RWPE1 (cell line): ENCODE measurements at regions not wholly inside any gene's neighbourhood (a gene's known extent, or its start where the extent isn't known, plus 50 kb on each side); places are given as distances from the start of the nearest gene placed in this dataset.

Experiments
- CTCF ChIA-PET: fragments of 350-600 bp; sonication (Branson Sonifier 250); formaldehyde crosslinking; extraction: SDS; loops from one replicate; lab custom pipeline; 2021; lab: Yijun Ruan, JAX
- POLR2A ChIA-PET: fragments of 400-600 bp; formaldehyde crosslinking; extraction: SDS; loops from one replicate; lab custom pipeline; 2020; ENCODE audit warnings: antibody characterized with exemption; ENCODE audit not compliant: low non-redundant PET; lab: Yijun Ruan, JAX
- DNase-seq: peaks from one replicate; pipeline ENCODE4 v3.0.0; 2012; ENCODE audit warnings: low spot score
- H3K27ac ChIP-seq: fragments of 450-650 bp; 2 replicates; pipeline ENCODE4 v1.5.1; 2017
- CTCF ChIP-seq: fragments of 450-650 bp; conservative IDR thresholded peaks from 2 replicates; pipeline ENCODE4 v1.5.1; 2017; ENCODE audit warnings: low read depth, mild to moderate bottlenecking

- CTCF ChIA-PET = no interaction called here
- DNase-seq = no peak
- H3K27ac ChIP-seq = no peak overlapping the region
- TF ChIP-seq CTCF = no peak
- POLR2A ChIA-PET = no interaction called here
Observed at GRCh38 chr3:95453242-95453641, 1361.2 kb upstream of the EPHA6 start.

- no peak for TF ChIP-seq CTCF
- ChIA-PET CTCF (no interaction called here), POLR2A (no interaction called here)
- no peak overlapping the region for H3K27ac ChIP-seq
- DNase-seq = no peak
Observed at GRCh38 chr3:95456835-95457234, 1357.6 kb upstream of the EPHA6 start.

GRCh38 chr3:95459706-95460105 lies 1354.7 kb upstream of the EPHA6 start:
- ChIA-PET POLR2A (no interaction called here), CTCF (no interaction called here)
- DNase-seq = no peak
- no peak for TF ChIP-seq CTCF
- H3K27ac ChIP-seq = no peak overlapping the region

DNA sequence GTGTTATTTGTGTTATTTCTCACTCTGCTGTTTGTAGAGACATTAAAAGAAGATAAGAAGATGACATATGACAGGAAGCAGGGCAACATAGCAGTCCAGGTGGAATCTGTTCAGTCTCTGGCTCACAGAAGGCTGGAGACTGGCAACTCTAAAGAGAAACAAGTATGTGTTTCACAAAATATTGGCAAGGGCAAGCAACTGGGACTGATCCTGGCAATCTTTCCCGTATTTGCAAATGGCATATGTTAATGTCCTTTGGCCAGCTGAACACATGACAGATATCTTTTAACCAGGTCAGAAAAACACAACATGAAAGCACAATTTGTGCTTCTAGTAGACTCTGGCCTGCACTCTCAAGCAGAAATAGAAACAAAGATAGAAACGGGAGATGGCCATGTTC lies 1354.1 kb upstream of the EPHA6 start:
- H3K27ac ChIP-seq = no peak overlapping the region
- CTCF ChIA-PET = no interaction called here
- POLR2A ChIA-PET = no interaction called here
- no peak for DNase-seq
- TF ChIP-seq CTCF = no peak

- TF ChIP-seq CTCF = no peak
- POLR2A ChIA-PET = no interaction called here
- DNase-seq = no peak
- CTCF ChIA-PET = no interaction called here
- H3K27ac ChIP-seq = no peak overlapping the region
Observed at GRCh38 chr3:95462161-95462560, 1352.2 kb upstream of the EPHA6 start.

- no peak overlapping the region for H3K27ac ChIP-seq
- no peak for DNase-seq
- POLR2A ChIA-PET = no interaction called here
- CTCF ChIA-PET = no interaction called here
- TF ChIP-seq CTCF = no peak
Observed at GRCh38 chr3:95464346-95464745, 1350.0 kb upstream of the EPHA6 start.

DNA sequence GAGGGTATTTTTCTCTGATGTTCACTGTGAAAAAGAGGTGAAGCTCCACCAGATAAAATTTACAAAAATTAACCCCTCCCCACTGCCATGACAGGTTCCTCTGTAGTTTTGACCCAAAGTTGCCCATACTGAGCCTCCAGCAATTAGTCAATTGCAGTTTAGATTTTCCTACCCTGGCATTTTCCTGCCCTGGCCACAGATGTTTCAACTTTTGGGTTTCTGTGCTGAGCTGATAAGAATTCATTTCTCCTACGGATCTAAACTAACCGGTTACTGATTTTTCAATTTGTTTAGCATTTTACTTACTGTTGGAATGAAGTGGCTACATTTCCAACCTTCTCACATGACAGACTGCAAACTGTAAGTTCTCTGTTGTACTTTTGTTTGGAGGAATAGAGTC lies 1346.1 kb upstream of the EPHA6 start:
- ChIA-PET POLR2A (no interaction called here), CTCF (no interaction called here)
- no peak for TF ChIP-seq CTCF
- no peak for DNase-seq
- H3K27ac ChIP-seq = no peak overlapping the region
